ENCODE measurements at regions not wholly inside any gene's neighbourhood (a gene's known extent, or its start where the extent isn't known, plus 50 kb on each side); places are given as distances from the start of the nearest gene placed in this dataset.

GRCh38 chr18:45413180-45413836 is 202.0 kb upstream of the SLC14A2 start:
- Histone ChIP-seq H3K4me3 (IDR thresholded peaks at IDR 0.05; ENCODE audit: insufficient read depth, low read depth, low read length) (no peak overlapping the region), H3K4me2 (no peak overlapping the region), H3K79me2 (ENCODE audit: insufficient read depth, low read depth) (no peaks in the 10 kb centered on the region), H3K9ac (no peak overlapping the region), H3K4me1 (ENCODE audit: low read depth, poor library complexity, severe bottlenecking) (no peaks in the 10 kb centered on the region), H3K27ac (no peak overlapping the region), H4K20me1 (ENCODE audit: insufficient read depth) (no peaks in the 10 kb centered on the region), H2AFZ (ENCODE audit: low read depth) (no peak overlapping the region), H3K36me3 (ENCODE audit: insufficient read depth) (no peaks in the 10 kb centered on the region), H3K27me3 (ENCODE audit: insufficient read depth, low read depth) (no peaks in the 10 kb centered on the region)
- no peak for TF ChIP-seq CTCF (conservative IDR thresholded peaks at IDR 0.05; ENCODE audit: low read depth, low read length)

DNA sequence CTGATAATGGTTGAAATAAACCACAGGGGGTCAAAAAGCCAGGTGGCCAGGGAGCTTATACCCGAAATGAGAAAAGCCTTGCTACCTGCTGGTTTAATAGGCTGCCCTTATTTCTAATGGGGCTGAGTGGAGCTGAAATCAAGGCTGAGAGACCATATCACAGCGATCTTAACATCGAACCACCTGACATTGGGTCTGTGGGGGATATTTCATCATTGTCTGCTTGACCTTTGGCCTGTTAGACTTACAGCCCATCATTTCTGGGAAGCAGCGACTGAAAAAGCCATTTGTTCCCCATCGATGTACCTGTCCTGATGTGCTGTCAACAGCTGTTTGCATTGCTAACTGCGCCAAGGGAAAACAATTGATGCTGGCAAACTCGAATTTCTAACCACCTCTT is 199.7 kb upstream of the SLC14A2 start:
- Histone ChIP-seq H3K4me3 (IDR thresholded peaks at IDR 0.05; ENCODE audit: insufficient read depth, low read depth, low read length) (no peak overlapping the region), H3K27me3 (ENCODE audit: insufficient read depth, low read depth) (no peaks in the 10 kb centered on the region), H3K36me3 (ENCODE audit: insufficient read depth) (no peaks in the 10 kb centered on the region), H2AFZ (ENCODE audit: low read depth) (no peak overlapping the region), H3K27ac (no peak overlapping the region), H3K79me2 (ENCODE audit: insufficient read depth, low read depth) (no peaks in the 10 kb centered on the region), H3K4me2 (no peak overlapping the region), H4K20me1 (ENCODE audit: insufficient read depth) (no peaks in the 10 kb centered on the region), H3K4me1 (ENCODE audit: low read depth, poor library complexity, severe bottlenecking) (no peaks in the 10 kb centered on the region), H3K9ac (no peak overlapping the region)
- no peak for TF ChIP-seq CTCF (conservative IDR thresholded peaks at IDR 0.05; ENCODE audit: low read depth, low read length)

GRCh38 chr18:45416168-45416567 is 199.1 kb upstream of the SLC14A2 start:
- Histone ChIP-seq H3K4me3 (IDR thresholded peaks at IDR 0.05; ENCODE audit: insufficient read depth, low read depth, low read length) (no peak overlapping the region), H3K36me3 (ENCODE audit: insufficient read depth) (no peaks in the 10 kb centered on the region), H3K4me1 (ENCODE audit: low read depth, poor library complexity, severe bottlenecking) (no peaks in the 10 kb centered on the region), H3K27me3 (ENCODE audit: insufficient read depth, low read depth) (no peaks in the 10 kb centered on the region), H2AFZ (ENCODE audit: low read depth) (no peak overlapping the region), H3K79me2 (ENCODE audit: insufficient read depth, low read depth) (no peaks in the 10 kb centered on the region), H3K4me2 (no peak overlapping the region), H3K9ac (no peak overlapping the region), H3K27ac (no peak overlapping the region), H4K20me1 (ENCODE audit: insufficient read depth) (no peaks in the 10 kb centered on the region)
- TF ChIP-seq CTCF (conservative IDR thresholded peaks at IDR 0.05; ENCODE audit: low read depth, low read length): no peak

DNA sequence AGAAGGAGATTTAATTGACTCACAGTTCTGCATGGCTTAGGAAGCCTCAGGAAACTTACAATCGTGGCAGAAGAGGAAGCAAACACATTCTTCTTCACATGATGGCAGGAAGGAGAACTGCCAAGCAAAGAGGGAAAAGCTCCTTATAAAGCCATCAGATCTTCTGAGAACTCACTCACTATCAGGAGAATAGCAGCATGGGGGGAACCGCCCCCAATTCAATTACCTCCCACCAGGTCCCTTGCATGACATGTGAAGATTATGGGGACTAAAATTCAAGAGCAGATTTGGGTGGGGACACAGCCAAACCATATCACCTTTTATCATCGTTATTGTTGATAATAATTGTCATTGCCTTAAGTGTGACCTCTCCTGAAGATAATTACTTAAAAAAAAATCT is 197.9 kb upstream of the SLC14A2 start:
- H3K27ac ChIP-seq: no peak overlapping the region
- H3K79me2 ChIP-seq (ENCODE audit: insufficient read depth, low read depth): no peaks in the 10 kb centered on the region
- H3K9ac ChIP-seq: no peak overlapping the region
- no peaks in the 10 kb centered on the region for H3K36me3 ChIP-seq (ENCODE audit: insufficient read depth)
- H3K27me3 ChIP-seq (ENCODE audit: insufficient read depth, low read depth): no peaks in the 10 kb centered on the region
- H3K4me1 ChIP-seq (ENCODE audit: low read depth, poor library complexity, severe bottlenecking): no peaks in the 10 kb centered on the region
- no peak overlapping the region for H2AFZ ChIP-seq (ENCODE audit: low read depth)
- TF ChIP-seq CTCF (conservative IDR thresholded peaks at IDR 0.05; ENCODE audit: low read depth, low read length): no peak
- no peak overlapping the region for H3K4me3 ChIP-seq (IDR thresholded peaks at IDR 0.05; ENCODE audit: insufficient read depth, low read depth, low read length)
- no peaks in the 10 kb centered on the region for H4K20me1 ChIP-seq (ENCODE audit: insufficient read depth)
- no peak overlapping the region for H3K4me2 ChIP-seq

Measured in KMS-11 (cell line).